Panc1 (cell line): ENCODE measurements at regions not wholly inside any gene's neighbourhood (a gene's known extent, or its start where the extent isn't known, plus 50 kb on each side); places are given as distances from the start of the nearest gene placed in this dataset.

Source experiments
- CTCF ChIP-seq: fragments of 450-650 bp; IDR thresholded peaks from 2 replicates; pipeline ENCODE4 v1.5.1; 2017; ENCODE audit warnings: mild to moderate bottlenecking
- REST ChIP-seq, 2 experiments: IDR thresholded peaks; 2 replicates each; pipeline ENCODE4 v1.6.1; 2011 to 2012; ENCODE audit warnings: low read depth in 2 of 2, control low read depth in 1 of 2, low read length in 1 of 2, mild to moderate bottlenecking in 1 of 2, moderate library complexity in 1 of 2; ENCODE audit not compliant: insufficient read depth in 1 of 2

- TF ChIP-seq REST (IDR thresholded peaks at IDR 0.05; ENCODE audit: insufficient read depth in 1 of 2, low read depth in 2 of 2, low read length in 1 of 2) (no peak), CTCF (no peak)
These were observed 150.3 kb downstream of the SLITRK5 start for GRCh38 chr13:87821512-87821911.
